ENCODE measurements at regions not wholly inside any gene's neighbourhood (a gene's known extent, or its start where the extent isn't known, plus 50 kb on each side); places are given as distances from the start of the nearest gene placed in this dataset.

- TF ChIP-seq CTCF (IDR thresholded peaks at IDR 0.05) (no peak), POLR2A (IDR thresholded peaks at IDR 0.05) (no peak)
These were observed 204.5 kb upstream of the NPVF start for GRCh38 chr7:25432807-25433206.
